Suprapubic skin (tissue), 3 donors: ENCODE measurements at regions not wholly inside any gene's neighbourhood (a gene's known extent, or its start where the extent isn't known, plus 50 kb on each side); places are given as distances from the start of the nearest gene placed in this dataset.

ENCODE experiments used
- EP300 ChIP-seq: sonication (generic); formaldehyde crosslinking; IDR thresholded peaks from one replicate; pipeline ENCODE4 v1.6.1; 2017; ENCODE audit warnings: antibody characterized with exemption
- POLR2A ChIP-seq, 2 donors: fragments of 450-650 bp; IDR thresholded peaks; one replicate each; pipeline ENCODE4 v1.6.1; 2017; ENCODE audit warnings: antibody characterized with exemption in 2 of 2, mild to moderate bottlenecking in 2 of 2, moderate library complexity in 2 of 2
- TF ChIP-seq, protein P1 (sequence below), 2 donors: fragments of 200-600 bp in 1 of 2; fragments of 450-650 bp in 1 of 2; sonication (generic) in 1 of 2; IDR thresholded peaks; one replicate each; pipeline ENCODE4 v1.5.1; 2016 to 2019; ENCODE audit warnings: antibody characterized with exemption in 2 of 2, mild to moderate bottlenecking in 1 of 2, moderate library complexity in 1 of 2

DNA sequence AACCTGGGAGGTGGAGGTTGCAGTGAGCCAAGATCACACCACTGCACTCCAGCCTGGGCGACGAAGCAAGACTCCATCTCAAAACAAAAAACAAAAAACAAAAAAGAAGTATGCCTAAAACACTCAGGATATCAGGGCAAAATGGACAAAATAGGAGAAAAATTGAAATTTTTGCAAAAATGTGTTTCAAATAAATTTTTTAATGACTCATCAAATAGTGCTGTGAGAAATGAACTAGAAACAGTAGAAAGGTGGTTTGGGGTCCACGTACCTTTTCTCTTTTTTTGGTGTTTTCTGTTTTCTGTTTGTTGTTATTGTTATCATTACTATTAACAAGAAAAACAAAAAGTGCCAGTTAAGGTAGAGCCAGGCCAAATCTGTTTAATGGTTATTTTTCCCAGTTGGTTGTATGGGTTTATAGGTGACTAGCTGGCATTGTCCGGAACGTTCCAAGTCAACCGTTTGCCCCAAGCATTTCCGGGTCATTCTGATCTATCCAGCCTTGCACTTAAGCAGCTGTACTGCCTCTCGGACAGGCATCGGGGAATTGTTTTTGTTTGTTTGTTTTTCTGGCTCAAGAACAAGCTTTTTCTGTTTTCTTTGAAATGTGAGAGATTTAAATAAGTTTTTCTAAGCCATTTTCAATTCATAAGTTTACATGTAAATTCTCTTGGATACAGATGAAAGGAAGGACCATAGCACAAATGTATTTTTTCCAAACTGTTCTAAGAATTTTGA is 157.0 kb upstream of the NEBL start:
- TF ChIP-seq, protein P1, sequence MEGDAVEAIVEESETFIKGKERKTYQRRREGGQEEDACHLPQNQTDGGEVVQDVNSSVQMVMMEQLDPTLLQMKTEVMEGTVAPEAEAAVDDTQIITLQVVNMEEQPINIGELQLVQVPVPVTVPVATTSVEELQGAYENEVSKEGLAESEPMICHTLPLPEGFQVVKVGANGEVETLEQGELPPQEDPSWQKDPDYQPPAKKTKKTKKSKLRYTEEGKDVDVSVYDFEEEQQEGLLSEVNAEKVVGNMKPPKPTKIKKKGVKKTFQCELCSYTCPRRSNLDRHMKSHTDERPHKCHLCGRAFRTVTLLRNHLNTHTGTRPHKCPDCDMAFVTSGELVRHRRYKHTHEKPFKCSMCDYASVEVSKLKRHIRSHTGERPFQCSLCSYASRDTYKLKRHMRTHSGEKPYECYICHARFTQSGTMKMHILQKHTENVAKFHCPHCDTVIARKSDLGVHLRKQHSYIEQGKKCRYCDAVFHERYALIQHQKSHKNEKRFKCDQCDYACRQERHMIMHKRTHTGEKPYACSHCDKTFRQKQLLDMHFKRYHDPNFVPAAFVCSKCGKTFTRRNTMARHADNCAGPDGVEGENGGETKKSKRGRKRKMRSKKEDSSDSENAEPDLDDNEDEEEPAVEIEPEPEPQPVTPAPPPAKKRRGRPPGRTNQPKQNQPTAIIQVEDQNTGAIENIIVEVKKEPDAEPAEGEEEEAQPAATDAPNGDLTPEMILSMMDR (IDR thresholded peaks at IDR 0.05): no peak
- TF ChIP-seq EP300 (no peak), POLR2A (IDR thresholded peaks at IDR 0.05) (no peak)
